Lower lobe of right lung (tissue), 2 donors: ENCODE measurements at regions not wholly inside any gene's neighbourhood (a gene's known extent, or its start where the extent isn't known, plus 50 kb on each side); places are given as distances from the start of the nearest gene placed in this dataset.
"Not testable (repeated sequence)": the region's sequence is repeated elsewhere in the genome, so short reads cannot be mapped to it uniquely, and the experiment has no call there.

ENCODE experiments used
- ATAC-seq, 2 donors: fragments of 200-7000 bp; cut with Tn5 transposase; one replicate each; pipeline ENCODE4 v1.9.1; 2020 to 2022; ENCODE audit warnings: mild to moderate bottlenecking in 2 of 2, moderate library complexity in 2 of 2
- DNase-seq: peaks from one replicate; pipeline ENCODE4 v3.0.0-alpha.2; 2020
- H3K27ac ChIP-seq: fragments of 200-600 bp; one replicate; pipeline ENCODE4 v1.8.0; 2022
- H3K27me3 ChIP-seq: fragments of 200-600 bp; one replicate; pipeline ENCODE4 v1.8.0; 2022; ENCODE audit warnings: low read depth
- H3K36me3 ChIP-seq: fragments of 200-600 bp; one replicate; pipeline ENCODE4 v1.8.0; 2022; ENCODE audit warnings: mild to moderate bottlenecking
- H3K4me1 ChIP-seq: fragments of 200-600 bp; one replicate; pipeline ENCODE4 v1.8.0; 2022
- H3K4me3 ChIP-seq: fragments of 200-600 bp; one replicate; pipeline ENCODE4 v1.8.0; 2022; ENCODE audit warnings: mild to moderate bottlenecking
- H3K9me3 ChIP-seq: fragments of 200-600 bp; one replicate; pipeline ENCODE4 v1.8.0; 2022
- CTCF ChIP-seq: fragments of 200-600 bp; IDR thresholded peaks from one replicate; pipeline ENCODE4 v1.8.0; 2022; ENCODE audit warnings: antibody characterized with exemption, mild to moderate bottlenecking
- intact Hi-C: fragments of 100-400 bp; cut with DNase I; formaldehyde crosslinking; loops from one replicate; pipeline ENCODE4 v1.11.0; 2022
- donor health status: DM: no; HTN: yes; CAD: no; lungs with severe emphysema.

- TF ChIP-seq CTCF, result no peak
- Histone ChIP-seq H3K4me1 (no peaks in the 10 kb centered on the region), H3K27ac (no peak overlapping the region), H3K27me3 (no peaks in the 10 kb centered on the region), H3K4me3 (no peak overlapping the region), H3K36me3 (no peaks in the 10 kb centered on the region), H3K9me3 (peaks cover 10% of the 10 kb centered on the region)
- no peak for ATAC-seq
- DNase-seq, result no peak
- intact Hi-C loops, result no loop called here
These were observed 64.7 kb downstream of the BARX1 start for GRCh38 chr9:93890436-93890935.

GRCh38 chr9:93886911-93887310 is 68.2 kb downstream of the BARX1 start:
- Histone ChIP-seq H3K4me1 (no peaks in the 10 kb centered on the region), H3K36me3 (no peaks in the 10 kb centered on the region), H3K4me3 (no peak overlapping the region), H3K27me3 (no peaks in the 10 kb centered on the region), H3K9me3 (no peaks in the 10 kb centered on the region), H3K27ac (no peak overlapping the region)
- intact Hi-C loops, result no loop called here
- no peak for ATAC-seq
- DNase-seq, result no peak
- TF ChIP-seq CTCF, result no peak

DNA sequence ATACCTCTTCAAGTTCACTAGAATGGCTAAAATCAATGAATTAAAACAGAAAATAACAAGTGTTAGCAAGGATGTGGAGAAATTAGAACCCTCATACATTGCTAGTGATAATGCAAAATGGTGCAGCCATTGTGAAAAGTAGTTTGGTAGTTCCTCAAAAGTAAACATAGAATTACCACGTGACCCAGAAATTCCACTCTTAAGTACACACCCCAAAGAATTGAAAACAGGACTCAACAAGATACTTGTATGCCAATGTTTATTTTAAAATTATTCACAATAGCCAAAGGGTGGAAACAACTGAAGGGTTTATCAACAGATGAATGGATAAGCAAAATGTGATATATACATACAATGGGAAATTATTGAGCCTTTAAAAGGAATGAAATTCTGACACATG is 70.3 kb downstream of the BARX1 start:
- Histone ChIP-seq H3K27ac (no peak overlapping the region), H3K36me3 (no peaks in the 10 kb centered on the region), H3K4me1 (no peaks in the 10 kb centered on the region), H3K9me3 (no peaks in the 10 kb centered on the region), H3K4me3 (no peak overlapping the region), H3K27me3 (no peaks in the 10 kb centered on the region)
- ATAC-seq (no peak), DNase-seq (no peak)
- intact Hi-C loops, result no loop called here
- no peak for TF ChIP-seq CTCF

DNA sequence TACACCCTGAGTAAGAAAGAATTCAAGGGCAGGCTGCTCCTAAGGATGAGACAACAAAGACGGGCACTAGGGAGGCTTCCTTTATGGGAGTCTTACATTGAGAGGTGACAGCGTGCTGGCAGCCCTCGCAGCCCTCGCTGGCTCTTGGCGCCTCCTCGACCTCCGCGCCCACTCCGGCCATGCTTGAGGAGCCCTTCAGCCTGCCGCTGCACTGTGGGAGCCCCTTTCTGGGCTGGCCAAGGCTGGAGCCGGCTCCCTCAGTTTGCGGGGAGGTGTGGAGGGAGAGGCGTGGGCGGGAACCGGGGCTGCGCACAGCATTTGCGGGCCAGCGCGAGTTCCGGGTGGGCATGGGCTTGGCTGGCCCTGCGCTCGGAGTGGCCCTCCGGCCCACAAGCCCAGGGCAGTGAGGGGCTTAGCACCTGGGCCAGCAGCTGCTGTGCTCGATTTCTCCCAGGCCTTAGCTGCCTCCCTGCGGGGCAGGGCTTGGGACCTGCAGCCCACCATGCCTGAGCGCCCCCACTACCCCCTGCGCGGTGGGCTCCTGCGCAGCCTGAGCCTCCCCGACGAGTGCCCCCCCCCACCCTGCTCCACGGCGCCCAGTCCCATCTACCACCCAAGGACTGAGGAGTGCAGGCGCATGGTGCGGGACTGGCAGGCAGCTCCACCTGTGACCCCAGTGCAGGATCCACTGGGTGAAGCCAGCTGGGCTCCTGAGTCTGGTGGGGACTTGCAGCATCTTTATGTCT is 75.3 kb downstream of the BARX1 start:
- intact Hi-C loops, H3K36me3 ChIP-seq, H3K4me1 ChIP-seq, DNase-seq, ATAC-seq, H3K27me3 ChIP-seq, H3K4me3 ChIP-seq, H3K27ac ChIP-seq: not testable (repeated sequence)
- peaks cover 18% of the 10 kb centered on the region for H3K9me3 ChIP-seq

DNA sequence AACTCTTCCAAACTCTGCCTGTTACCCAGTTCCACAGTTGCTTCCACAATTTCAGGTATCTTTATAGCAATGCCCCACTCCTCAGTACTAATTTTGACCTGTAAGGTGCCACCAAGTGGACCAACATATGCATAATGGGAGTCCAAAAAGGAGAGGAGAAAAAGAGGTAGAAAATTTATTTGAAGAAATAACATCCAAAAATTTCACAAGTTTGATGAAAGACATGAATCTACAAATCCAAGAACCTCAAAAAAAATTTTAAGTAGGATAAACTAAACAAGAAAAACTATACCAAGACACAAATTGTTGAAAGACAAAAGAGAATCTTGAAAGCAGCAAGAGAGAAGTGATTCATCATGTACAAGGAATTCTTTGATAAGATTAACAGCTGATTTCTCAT is 79.8 kb downstream of the BARX1 start:
- Histone ChIP-seq H3K27me3 (no peaks in the 10 kb centered on the region), H3K27ac (no peak overlapping the region), H3K9me3 (peaks cover 25% of the 10 kb centered on the region), H3K36me3 (no peaks in the 10 kb centered on the region), H3K4me1 (no peaks in the 10 kb centered on the region), H3K4me3 (no peak overlapping the region)
- intact Hi-C loops, result no loop called here
- DNase-seq, result no peak
- TF ChIP-seq CTCF, result no peak
- no peak for ATAC-seq

DNA sequence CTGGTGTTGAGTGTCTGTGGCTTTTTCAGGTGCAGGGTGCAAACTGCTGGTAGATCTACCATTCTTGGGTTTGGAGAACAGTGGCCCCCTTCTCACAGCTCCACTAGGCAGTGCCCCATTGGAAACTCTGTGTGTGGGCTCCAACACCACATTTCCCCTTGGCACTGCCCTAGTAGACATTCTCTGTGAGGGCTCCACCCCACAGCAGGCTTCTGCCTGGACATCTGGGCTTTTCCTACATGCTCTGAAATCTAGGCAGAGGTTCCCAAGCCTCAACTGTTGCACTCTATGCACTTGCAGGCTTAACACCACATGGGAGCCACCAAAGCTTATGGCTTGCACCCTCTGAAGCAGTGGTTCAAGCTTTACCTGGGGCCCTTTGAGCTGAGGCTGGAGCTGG is 80.9 kb downstream of the BARX1 start:
- ATAC-seq, result no peak
- Histone ChIP-seq H3K4me1 (no peaks in the 10 kb centered on the region), H3K36me3 (no peaks in the 10 kb centered on the region), H3K4me3 (no peak overlapping the region), H3K27me3 (no peaks in the 10 kb centered on the region), H3K27ac (no peak overlapping the region), H3K9me3 (peaks cover 25% of the 10 kb centered on the region)
- intact Hi-C loops, result no loop called here
- DNase-seq, result no peak
- TF ChIP-seq CTCF, result no peak
